Stimulated activated CD8-positive, alpha-beta memory T cell treated with anti-CD3 and anti-CD28 coated beads, Interleukin-7, amount 100 ng/mL, for 48 hours (primary cell): ENCODE measurements at regions not wholly inside any gene's neighbourhood (a gene's known extent, or its start where the extent isn't known, plus 50 kb on each side); places are given as distances from the start of the nearest gene placed in this dataset.

Experiments
- DNase-seq, 2 donors: peaks; one replicate each; pipeline ENCODE4 v3.0.0-alpha.2; 2020; ENCODE audit warnings: low read depth in 1 of 2; ENCODE audit errors: extremely low read depth in 1 of 2

GRCh38 chr11:88448131-88448670, 110.7 kb upstream of the CTSC start:
- no peak for DNase-seq

GRCh38 chr11:88447281-88447680, 109.7 kb upstream of the CTSC start:
- no peak for DNase-seq

GRCh38 chr11:88439356-88439755, 101.8 kb upstream of the CTSC start:
- DNase-seq = no peak

- no peak for DNase-seq
Measured at GRCh38 chr11:88438721-88439120, 101.2 kb upstream of the CTSC start.

- no peak for DNase-seq
Measured at GRCh38 chr11:88435415-88435814, 97.9 kb upstream of the CTSC start.

- DNase-seq = no peak
Measured at GRCh38 chr11:88434333-88434976, 96.9 kb upstream of the CTSC start.

- no peak for DNase-seq
Measured at GRCh38 chr11:88433536-88434230, 96.1 kb upstream of the CTSC start.

- DNase-seq = no peak
Measured at GRCh38 chr11:88431675-88432341, 94.3 kb upstream of the CTSC start.

GRCh38 chr11:88428959-88429358, 91.4 kb upstream of the CTSC start:
- DNase-seq = no peak

- DNase-seq = no peak
Measured at GRCh38 chr11:88427719-88428118, 90.2 kb upstream of the CTSC start.

- no peak for DNase-seq
Measured at GRCh38 chr11:88424881-88425280, 87.3 kb upstream of the CTSC start.

GRCh38 chr11:88421530-88421929, 84.0 kb upstream of the CTSC start:
- peak in 1 of 2 donors; percentile 51 for DNase-seq

GRCh38 chr11:88420165-88420791, 82.7 kb upstream of the CTSC start:
- no peak for DNase-seq

- no peak for DNase-seq
Measured at GRCh38 chr11:88418508-88418907, 81.0 kb upstream of the CTSC start.

- no peak for DNase-seq
Measured at GRCh38 chr11:88415495-88415894, 78.0 kb upstream of the CTSC start.

- no peak for DNase-seq
Measured at GRCh38 chr11:88414981-88415413, 77.5 kb upstream of the CTSC start.

- DNase-seq = no peak
Measured at GRCh38 chr11:88414385-88414861, 76.9 kb upstream of the CTSC start.

- DNase-seq = no peak
Measured at GRCh38 chr11:88411265-88411664, 73.7 kb upstream of the CTSC start.

- no peak for DNase-seq
Measured at GRCh38 chr11:88410656-88411055, 73.1 kb upstream of the CTSC start.

GRCh38 chr11:88410056-88410455, 72.5 kb upstream of the CTSC start:
- DNase-seq = no peak

- no peak for DNase-seq
Measured at GRCh38 chr11:88406876-88407275, 69.3 kb upstream of the CTSC start.
